HT-29 (cell line): ENCODE measurements at regions not wholly inside any gene's neighbourhood (a gene's known extent, or its start where the extent isn't known, plus 50 kb on each side); places are given as distances from the start of the nearest gene placed in this dataset.
"Not testable (repeated sequence)": the region's sequence is repeated elsewhere in the genome, so short reads cannot be mapped to it uniquely, and the experiment has no call there.

Source experiments
- DNase-seq: peaks from one replicate; pipeline ENCODE4 v3.0.0-alpha.2; 2015; ENCODE audit warnings: low spot score

DNA sequence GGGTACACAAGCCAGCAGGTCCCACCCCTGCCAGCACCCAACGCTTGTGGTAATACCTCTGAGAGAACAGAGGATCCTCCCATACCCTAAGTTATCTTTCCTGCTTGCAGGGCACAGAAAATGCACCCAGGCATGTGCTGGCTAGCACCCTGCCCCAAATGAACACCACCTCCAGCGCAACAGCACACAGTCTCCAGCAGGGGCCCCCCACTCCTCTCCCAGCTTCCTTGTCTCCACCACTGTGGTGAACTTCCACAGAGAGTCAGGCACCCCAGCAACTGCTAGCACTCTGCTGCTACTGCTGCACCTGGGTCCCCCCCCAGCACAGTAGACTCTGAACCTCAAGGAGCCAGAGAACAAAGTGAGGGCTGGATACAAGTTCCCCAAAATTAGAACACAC, 216.8 kb upstream of the CNTNAP5 start:
- no peak for DNase-seq

GRCh38 chr2:123811846-123812245, 213.2 kb upstream of the CNTNAP5 start:
- DNase-seq = no peak

- no peak for DNase-seq
Measured at GRCh38 chr2:123816203-123816602, 208.9 kb upstream of the CNTNAP5 start.

DNA sequence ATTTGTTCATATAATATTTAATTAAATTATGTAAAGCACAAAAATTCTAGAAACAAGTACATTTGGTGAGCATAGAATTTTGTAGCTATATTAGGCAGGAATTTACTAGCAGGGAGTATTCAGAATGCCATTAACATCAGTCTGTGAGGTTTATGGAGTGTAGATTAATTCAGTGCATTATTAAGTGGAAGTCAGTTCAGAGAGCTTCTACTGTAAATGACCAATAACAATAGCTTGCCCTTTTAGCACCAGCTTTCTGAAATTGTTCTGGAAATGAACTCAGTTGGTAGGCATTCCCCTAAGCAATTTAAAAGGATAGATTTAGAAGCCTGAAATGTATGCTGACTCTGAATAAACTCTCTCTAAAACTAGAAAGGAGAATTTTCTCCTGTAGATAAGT, 208.2 kb upstream of the CNTNAP5 start:
- DNase-seq = no peak

GRCh38 chr2:123826729-123827271, 198.3 kb upstream of the CNTNAP5 start:
- DNase-seq = no peak

GRCh38 chr2:123839326-123839725, 185.8 kb upstream of the CNTNAP5 start:
- DNase-seq = no peak

GRCh38 chr2:123840016-123840415, 185.1 kb upstream of the CNTNAP5 start:
- DNase-seq = no peak

GRCh38 chr2:123840574-123840973, 184.5 kb upstream of the CNTNAP5 start:
- DNase-seq = no peak

DNA sequence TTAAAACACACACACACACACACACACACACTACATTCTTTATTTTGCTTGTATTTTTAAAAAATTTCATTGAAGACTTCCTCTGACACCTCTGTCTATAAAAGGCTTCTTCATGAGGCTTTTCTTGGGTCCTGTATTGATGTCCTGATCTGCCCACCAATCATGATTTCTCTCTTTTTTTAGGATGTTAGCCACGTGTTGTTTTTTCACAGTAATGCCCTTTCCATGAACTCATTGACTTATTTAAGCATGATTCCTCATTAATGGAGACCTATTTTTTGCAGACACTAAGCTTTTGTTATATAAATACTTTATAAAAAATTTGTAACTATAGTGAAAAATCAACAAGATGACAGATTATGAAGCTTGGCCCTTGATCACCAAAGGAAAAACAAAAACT, 173.8 kb upstream of the CNTNAP5 start:
- DNase-seq = no peak

DNA sequence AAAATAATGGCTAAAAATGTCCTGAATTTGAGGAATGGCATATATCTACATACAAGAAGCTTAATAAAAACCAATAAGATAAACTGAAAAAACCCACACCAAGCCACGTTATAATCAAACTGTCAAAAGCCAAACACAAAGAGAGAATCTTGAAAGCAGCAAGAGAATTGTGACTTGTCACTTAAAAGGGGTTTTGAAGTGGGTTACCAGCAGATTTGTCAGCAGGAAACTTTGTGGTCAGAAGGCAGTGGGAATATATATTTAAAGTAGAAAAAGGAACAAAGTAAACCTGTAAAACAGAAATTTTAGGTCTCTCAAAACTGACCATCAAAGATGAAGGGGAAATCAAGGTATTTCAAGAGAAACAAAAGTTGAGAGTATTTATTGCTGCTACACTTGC, 171.9 kb upstream of the CNTNAP5 start:
- no peak for DNase-seq

GRCh38 chr2:123859031-123859430, 166.1 kb upstream of the CNTNAP5 start:
- not testable (repeated sequence) for DNase-seq

GRCh38 chr2:123864416-123864815, 160.7 kb upstream of the CNTNAP5 start:
- no peak for DNase-seq

DNA sequence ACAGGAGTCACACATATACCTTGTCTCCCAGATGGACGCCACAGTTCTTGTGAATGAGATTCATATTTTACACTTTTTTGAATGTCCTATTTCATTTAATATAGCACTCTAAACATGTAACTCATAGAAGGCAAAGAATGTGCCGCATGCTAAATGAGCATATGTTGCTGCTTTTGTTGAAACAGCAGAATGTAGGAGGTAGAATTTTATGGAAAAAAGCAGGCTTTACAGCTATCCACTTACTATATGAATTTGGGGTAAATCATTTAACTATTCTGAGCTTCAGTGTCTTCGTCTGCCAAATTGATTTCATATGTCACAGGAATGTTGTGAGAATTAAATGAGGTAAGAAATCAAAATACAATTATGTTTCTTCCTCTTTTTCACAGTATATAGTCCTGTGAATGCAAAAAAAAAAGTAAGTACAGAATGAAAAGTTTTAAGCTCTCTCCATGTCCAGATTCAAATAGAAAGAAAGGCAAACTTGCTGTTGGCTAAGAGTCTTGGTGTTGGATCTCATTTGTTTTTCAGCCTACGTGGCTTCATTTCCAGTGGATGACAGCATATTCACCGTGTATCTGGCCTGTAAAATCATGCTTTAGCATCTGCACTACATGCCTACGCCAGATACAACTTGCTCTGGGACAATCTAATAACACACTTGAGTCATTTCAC, 154.7 kb upstream of the CNTNAP5 start:
- DNase-seq = no peak

DNA sequence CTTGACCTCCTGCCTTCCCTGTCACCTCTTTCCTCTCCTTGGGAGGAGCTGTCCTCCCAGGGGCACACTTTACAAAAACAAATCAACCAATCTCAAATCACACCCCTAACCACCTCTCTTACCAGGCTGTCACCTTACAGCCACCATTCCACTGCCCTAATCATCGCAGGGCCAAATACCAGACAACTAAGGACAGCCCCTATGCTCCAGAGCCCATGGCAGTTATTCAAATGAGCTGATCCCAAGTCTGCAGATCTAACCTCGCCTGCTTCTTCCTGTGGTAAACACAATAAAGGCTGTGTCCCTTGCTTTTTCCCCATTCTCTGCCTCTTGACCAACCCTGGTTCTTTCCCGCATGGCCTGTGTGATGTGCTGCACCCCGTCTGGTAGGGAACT, 154.2 kb upstream of the CNTNAP5 start:
- no peak for DNase-seq

DNA sequence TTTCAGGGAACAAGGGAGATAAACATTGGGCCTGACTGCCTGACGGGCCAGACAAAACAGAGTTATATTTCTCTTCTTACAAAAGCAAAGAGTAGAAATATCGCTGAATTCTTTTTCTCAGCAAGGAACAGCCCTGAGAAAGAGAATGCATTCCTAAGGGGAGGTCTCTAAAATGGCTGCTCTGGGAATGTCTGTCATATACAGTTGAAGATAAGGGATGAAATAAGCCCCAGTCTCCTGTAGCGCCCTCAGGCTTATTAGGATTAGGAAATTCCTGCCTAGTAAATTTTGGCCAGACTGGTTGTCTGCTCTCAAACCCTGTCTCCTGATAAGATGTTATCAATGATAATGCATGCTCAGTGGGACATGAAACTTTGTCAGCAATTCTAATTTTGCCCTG, 134.9 kb upstream of the CNTNAP5 start:
- DNase-seq = no peak

GRCh38 chr2:123894167-123894566, 130.9 kb upstream of the CNTNAP5 start:
- no peak for DNase-seq

GRCh38 chr2:123895651-123896050, 129.4 kb upstream of the CNTNAP5 start:
- DNase-seq = no peak

- no peak for DNase-seq
Measured at GRCh38 chr2:123901256-123901655, 123.8 kb upstream of the CNTNAP5 start.

DNA sequence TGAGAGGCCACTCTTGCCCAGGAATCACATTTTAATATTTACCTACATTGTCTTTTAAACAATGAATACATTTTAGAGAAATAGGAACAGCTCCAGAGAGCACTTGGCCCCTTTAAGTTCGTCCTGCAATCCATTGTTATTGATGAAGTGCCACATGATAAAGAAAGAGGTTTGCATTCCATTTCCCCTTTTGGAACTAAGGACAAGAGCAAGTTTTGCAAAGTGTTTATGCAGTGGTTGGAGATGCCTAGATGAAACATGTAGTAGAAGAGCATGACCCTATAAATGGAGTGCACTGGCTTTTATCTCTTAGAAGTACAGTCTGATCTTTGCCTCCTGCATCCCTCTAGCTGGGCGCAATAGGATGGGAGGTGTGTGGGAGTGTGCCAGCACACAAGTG, 118.7 kb upstream of the CNTNAP5 start:
- DNase-seq = no peak

DNA sequence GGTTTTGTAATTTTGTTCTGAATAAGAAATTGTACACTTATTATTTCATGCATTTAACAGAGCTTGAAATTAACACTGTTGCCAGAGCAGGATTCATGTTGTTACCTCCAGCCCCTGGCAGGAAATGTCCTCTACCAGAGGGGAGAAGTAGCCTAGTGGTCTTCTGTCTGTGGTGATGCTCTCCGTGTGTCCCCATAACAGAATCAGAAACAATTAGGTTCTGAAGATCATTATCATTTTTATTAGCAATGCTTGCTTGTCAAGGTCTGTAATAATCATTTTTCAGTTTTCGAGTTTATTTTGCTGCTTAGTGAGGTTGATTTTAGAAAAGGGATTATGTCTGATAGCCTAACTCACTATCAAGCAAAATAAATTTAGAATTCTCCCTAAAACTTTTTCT, 116.6 kb upstream of the CNTNAP5 start:
- DNase-seq = no peak

GRCh38 chr2:123912171-123912570, 112.9 kb upstream of the CNTNAP5 start:
- DNase-seq = no peak

GRCh38 chr2:123913143-123913735, 111.8 kb upstream of the CNTNAP5 start:
- no peak for DNase-seq

DNA sequence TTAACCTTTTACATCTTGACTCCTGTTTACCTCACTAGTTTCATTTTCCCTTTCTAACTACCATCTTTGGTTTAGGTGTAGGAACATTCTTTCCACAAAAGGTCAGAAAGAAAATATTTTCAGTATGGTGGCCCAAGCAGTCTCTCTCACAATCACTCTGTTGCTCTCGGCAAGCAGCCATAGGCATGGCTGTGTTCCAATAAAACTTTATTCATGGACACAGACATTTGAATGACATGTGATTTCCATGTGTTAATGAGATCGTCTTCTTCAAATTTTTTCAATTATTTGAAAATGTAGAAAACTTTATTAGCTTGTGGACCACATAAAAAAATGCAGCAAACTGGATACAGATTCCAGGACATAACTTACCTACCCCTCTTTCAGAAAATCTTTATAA, 109.7 kb upstream of the CNTNAP5 start:
- no peak for DNase-seq

GRCh38 chr2:123916051-123916450, 109.0 kb upstream of the CNTNAP5 start:
- no peak for DNase-seq
